Upper lobe of left lung (tissue), 4 donors: ENCODE measurements at regions not wholly inside any gene's neighbourhood (a gene's known extent, or its start where the extent isn't known, plus 50 kb on each side); places are given as distances from the start of the nearest gene placed in this dataset.

Experiments used
- EP300 ChIP-seq, 4 donors: sonication (generic); formaldehyde crosslinking; IDR thresholded peaks; one replicate each; pipeline ENCODE4 v1.5.1; 2017; ENCODE audit warnings: antibody characterized with exemption in 4 of 4, control low read depth in 2 of 4
- POLR2A ChIP-seq, 4 donors: fragments of 450-650 bp; IDR thresholded peaks; one replicate each; pipeline ENCODE4 v1.5.1; 2016 to 2017; ENCODE audit warnings: antibody characterized with exemption in 4 of 4, mild to moderate bottlenecking in 2 of 4
- POLR2AphosphoS5 ChIP-seq, 2 donors: sonication (generic); formaldehyde crosslinking; IDR thresholded peaks; one replicate each; pipeline ENCODE4 v1.5.1; 2017; ENCODE audit warnings: antibody characterized with exemption in 2 of 2
- TF ChIP-seq, protein P1 (sequence below), 6 experiments: fragments of 450-650 bp in 4 of 6; fragments of 200-600 bp in 2 of 6; sonication (generic) in 2 of 6; IDR thresholded peaks; one replicate each; pipeline ENCODE4 v1.5.1; 2016 to 2019; ENCODE audit warnings: antibody characterized with exemption in 6 of 6

DNA sequence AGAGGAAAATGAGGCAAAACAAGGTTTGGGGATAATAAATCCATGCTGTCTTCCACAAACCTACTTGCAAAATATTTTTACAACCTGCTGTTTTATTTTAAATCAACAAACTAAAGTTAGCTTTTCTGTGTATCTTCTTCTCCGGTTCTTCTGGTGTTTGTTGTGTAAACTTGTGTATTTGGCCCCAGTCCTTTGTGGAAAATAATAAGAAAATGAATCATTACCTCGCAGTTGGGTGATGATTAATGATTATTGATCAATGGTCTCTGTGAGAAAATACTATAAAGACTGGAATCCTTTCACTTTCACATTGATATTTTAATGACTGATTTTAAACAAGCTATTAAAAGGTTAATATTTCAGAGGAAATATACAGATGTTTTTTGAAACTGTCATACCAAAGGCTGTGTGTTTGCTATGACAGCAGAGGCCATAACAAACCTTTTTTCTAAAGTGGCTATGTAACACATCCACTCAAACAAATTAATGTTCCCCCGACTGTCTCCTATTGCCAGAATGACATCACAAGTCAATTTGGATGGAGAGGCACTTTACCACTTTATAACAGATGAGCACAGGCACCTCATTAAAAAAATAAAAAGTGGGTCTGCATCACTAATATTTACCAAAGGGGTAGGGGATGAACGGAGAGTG lies 152.5 kb downstream of the MEX3B start:
- TF ChIP-seq, protein P1, sequence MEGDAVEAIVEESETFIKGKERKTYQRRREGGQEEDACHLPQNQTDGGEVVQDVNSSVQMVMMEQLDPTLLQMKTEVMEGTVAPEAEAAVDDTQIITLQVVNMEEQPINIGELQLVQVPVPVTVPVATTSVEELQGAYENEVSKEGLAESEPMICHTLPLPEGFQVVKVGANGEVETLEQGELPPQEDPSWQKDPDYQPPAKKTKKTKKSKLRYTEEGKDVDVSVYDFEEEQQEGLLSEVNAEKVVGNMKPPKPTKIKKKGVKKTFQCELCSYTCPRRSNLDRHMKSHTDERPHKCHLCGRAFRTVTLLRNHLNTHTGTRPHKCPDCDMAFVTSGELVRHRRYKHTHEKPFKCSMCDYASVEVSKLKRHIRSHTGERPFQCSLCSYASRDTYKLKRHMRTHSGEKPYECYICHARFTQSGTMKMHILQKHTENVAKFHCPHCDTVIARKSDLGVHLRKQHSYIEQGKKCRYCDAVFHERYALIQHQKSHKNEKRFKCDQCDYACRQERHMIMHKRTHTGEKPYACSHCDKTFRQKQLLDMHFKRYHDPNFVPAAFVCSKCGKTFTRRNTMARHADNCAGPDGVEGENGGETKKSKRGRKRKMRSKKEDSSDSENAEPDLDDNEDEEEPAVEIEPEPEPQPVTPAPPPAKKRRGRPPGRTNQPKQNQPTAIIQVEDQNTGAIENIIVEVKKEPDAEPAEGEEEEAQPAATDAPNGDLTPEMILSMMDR (IDR thresholded peaks at IDR 0.05), result no peak
- no peak for TF ChIP-seq POLR2A (IDR thresholded peaks at IDR 0.05)
- no peak for TF ChIP-seq POLR2AphosphoS5 (IDR thresholded peaks at IDR 0.05)
- TF ChIP-seq EP300 (IDR thresholded peaks at IDR 0.05), result no peak
